LNCaP clone FGC (cell line): ENCODE measurements at regions not wholly inside any gene's neighbourhood (a gene's known extent, or its start where the extent isn't known, plus 50 kb on each side); places are given as distances from the start of the nearest gene placed in this dataset.

Experiments
- DNase-seq: peaks from one replicate; pipeline ENCODE4 v3.0.0-alpha.2; 2011; ENCODE audit warnings: low read depth
- H3K4me3 ChIP-seq: 2 replicates; pipeline ENCODE4 v1.5.1; 2011; ENCODE audit warnings: mild to moderate bottlenecking, low read depth, low read length, control low read depth
- TF ChIP-seq, protein P1 (sequence below): IDR thresholded peaks from 2 replicates; pipeline ENCODE4 v1.5.1; 2012; ENCODE audit warnings: mild to moderate bottlenecking; ENCODE audit not compliant: control insufficient read depth, insufficient read depth; ENCODE audit errors: extremely low read depth

GRCh38 chr2:191540681-191541080 lies 137.3 kb upstream of the NABP1 start:
- DNase-seq = no peak
- no peak overlapping the region for H3K4me3 ChIP-seq
- TF ChIP-seq, protein P1, sequence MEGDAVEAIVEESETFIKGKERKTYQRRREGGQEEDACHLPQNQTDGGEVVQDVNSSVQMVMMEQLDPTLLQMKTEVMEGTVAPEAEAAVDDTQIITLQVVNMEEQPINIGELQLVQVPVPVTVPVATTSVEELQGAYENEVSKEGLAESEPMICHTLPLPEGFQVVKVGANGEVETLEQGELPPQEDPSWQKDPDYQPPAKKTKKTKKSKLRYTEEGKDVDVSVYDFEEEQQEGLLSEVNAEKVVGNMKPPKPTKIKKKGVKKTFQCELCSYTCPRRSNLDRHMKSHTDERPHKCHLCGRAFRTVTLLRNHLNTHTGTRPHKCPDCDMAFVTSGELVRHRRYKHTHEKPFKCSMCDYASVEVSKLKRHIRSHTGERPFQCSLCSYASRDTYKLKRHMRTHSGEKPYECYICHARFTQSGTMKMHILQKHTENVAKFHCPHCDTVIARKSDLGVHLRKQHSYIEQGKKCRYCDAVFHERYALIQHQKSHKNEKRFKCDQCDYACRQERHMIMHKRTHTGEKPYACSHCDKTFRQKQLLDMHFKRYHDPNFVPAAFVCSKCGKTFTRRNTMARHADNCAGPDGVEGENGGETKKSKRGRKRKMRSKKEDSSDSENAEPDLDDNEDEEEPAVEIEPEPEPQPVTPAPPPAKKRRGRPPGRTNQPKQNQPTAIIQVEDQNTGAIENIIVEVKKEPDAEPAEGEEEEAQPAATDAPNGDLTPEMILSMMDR = no peak

DNA sequence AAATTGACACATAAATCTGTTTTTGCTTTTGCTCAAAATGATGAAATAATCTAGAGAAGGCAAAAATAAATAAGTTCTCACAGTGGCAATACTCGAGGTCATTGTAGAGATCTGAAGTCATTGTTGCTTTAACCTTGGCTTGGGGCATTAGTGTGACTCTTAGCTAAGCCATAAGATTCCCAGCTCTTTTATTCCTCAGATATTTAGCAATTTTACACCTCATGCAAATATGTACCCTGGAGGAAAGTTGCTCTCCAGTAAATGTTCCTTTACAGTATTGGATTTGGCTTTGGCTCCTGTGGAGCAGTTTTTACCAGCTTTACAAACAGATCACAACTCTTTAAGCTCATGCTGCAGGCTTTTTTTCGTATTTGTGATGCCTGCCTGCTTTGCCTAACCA lies 134.2 kb upstream of the NABP1 start:
- TF ChIP-seq, protein P1 = no peak
- DNase-seq = peak; percentile 46
- H3K4me3 ChIP-seq = peak overlapping the region; percentile 23

- H3K4me3 ChIP-seq = peak overlapping the region; percentile 23
- DNase-seq = peak; percentile 85
- TF ChIP-seq, protein P1 = no peak
Observed at GRCh38 chr2:191544461-191545062, 133.4 kb upstream of the NABP1 start.

DNA sequence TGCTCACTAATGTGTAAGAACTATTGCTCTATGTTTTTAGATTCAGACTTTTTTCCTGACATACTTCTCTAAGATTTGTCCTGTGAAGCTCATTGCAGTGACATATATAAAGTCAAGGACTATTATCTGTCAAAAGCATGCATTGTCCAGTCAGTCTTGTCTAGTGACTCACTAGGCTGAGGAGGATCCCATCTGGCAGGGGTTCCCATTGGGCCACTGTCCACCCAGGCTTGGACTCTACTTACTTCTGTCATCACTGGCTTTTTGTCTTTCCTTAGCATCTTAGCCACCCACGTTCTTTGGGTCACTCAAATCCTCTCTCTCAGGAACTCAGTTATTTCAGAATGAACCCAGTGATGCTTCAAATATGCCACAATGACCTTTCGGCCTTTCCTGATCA lies 132.6 kb upstream of the NABP1 start:
- no peak overlapping the region for H3K4me3 ChIP-seq
- no peak for DNase-seq
- TF ChIP-seq, protein P1 = no peak

DNA sequence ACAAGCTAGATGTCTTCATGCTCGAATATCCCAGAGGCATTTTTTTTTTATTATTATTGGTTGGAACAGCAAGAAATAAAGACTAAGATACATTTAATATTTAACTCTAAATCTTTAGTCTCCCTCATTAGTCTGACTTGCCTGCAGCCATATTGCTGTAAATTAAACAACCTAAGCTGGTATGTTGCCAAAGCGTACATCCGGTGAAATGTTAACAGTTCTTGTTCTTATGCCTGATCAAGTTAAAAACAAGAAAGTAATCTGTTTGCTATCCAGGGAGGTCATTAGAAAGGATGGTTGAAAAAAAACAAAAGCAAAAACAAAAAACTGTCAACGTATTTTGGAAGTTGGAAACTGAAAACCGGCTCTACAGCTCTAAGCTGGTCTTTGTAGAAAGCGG lies 125.9 kb upstream of the NABP1 start:
- peak; percentile 28 for DNase-seq

DNA sequence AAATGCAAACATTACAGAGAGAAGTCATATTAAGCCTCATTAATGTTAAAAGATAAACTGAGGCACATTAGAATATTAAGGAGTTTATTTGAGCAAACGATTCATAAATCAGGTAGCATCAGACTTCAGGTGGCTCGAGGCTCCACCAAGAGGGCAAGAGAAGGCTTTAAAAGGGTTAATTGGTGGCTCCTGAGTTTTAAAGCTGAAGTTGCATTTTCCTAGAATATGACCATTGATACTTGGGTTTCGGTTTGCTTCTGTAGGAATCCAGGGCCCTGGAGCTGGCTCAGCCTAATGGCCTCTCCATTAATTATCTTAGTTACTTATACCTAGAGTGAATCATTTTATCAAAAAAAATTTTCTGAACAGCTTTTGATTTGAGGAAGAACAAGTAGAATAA lies 123.7 kb upstream of the NABP1 start:
- TF ChIP-seq, protein P1 = no peak
- no peak overlapping the region for H3K4me3 ChIP-seq
- DNase-seq = no peak

More for the DNA sequence above, 125.9 kb upstream of the NABP1 start:
- H3K4me3 ChIP-seq = no peak overlapping the region
- TF ChIP-seq, protein P1 = no peak
